ENCODE measurements at regions not wholly inside any gene's neighbourhood (a gene's known extent, or its start where the extent isn't known, plus 50 kb on each side); places are given as distances from the start of the nearest gene placed in this dataset.

GRCh38 chr21:30044447-30045064, 104.8 kb upstream of the GRIK1 start:
- Histone ChIP-seq H2BK5ac (ENCODE audit: low read depth, low read length, poor library complexity, severe bottlenecking) (no peak overlapping the region), H3K18ac (ENCODE audit: low read depth, low read length) (no peak overlapping the region), H3K23ac (ENCODE audit: low read depth, low read length) (no peak overlapping the region), H3K4me2 (ENCODE audit: low read depth, low read length) (no peak overlapping the region), H3K4ac (ENCODE audit: low read depth, low read length) (no peak overlapping the region), H2AFZ (replicated peaks; ENCODE audit: low read length, poor library complexity) (no peak overlapping the region), H2AK5ac (ENCODE audit: low read depth, low read length) (no peak overlapping the region), H3K27me3 (ENCODE audit: control insufficient read depth, insufficient read depth, low read length) (no peaks in the 10 kb centered on the region), H4K91ac (ENCODE audit: insufficient read depth, low read depth, low read length) (no peak overlapping the region), H3K36me3 (ENCODE audit: control insufficient read depth, insufficient read depth, low read length) (no peaks in the 10 kb centered on the region), H4K5ac (ENCODE audit: low read depth, low read length) (no peak overlapping the region), H4K20me1 (ENCODE audit: insufficient read depth, low read length) (no peaks in the 10 kb centered on the region), H3K14ac (replicated peaks; ENCODE audit: low read depth, low read length) (no peak overlapping the region), H3K79me1 (ENCODE audit: low read depth in 1 of 2, low read length in 2 of 2) (no peaks in the 10 kb centered on the region), H3K9me3 (ENCODE audit: control insufficient read depth, insufficient read depth, low read length) (peaks cover 2% of the 10 kb centered on the region; the same call in 1 of the 2 replicates), H3K4me3 (ENCODE audit: insufficient read depth, low read depth, low read length) (no peak overlapping the region), H4K8ac (ENCODE audit: low read depth in 2 of 2, low read length in 2 of 2) (no peak overlapping the region), H3K9me1 (ENCODE audit: insufficient read depth, low read length) (no peaks in the 10 kb centered on the region), H3K4me1 (ENCODE audit: control insufficient read depth, insufficient read depth, low read length) (no peaks in the 10 kb centered on the region), H2BK15ac (ENCODE audit: low read depth, low read length) (no peak overlapping the region), H2BK120ac (ENCODE audit: low read depth, low read length) (no peak overlapping the region), H2BK20ac (ENCODE audit: low read depth, low read length) (no peak overlapping the region), H3K56ac (ENCODE audit: extremely low read depth, insufficient read depth, low read length) (no peak overlapping the region), H2AK9ac (replicated peaks; ENCODE audit: low read depth, low read length, poor library complexity) (no peak overlapping the region), H3K9ac (ENCODE audit: low read depth, low read length) (no peak overlapping the region), H3K27ac (ENCODE audit: insufficient read depth, low read length) (no peak overlapping the region)
- ATAC-seq (ENCODE audit: low read depth) (peak; percentile 21; the same call in 1 of the 2 replicates), DNase-seq (peak; percentile 7)
- BruUV-seq (replicated peaks), result no TSS peak
- no peak for TF ChIP-seq RCOR1 (IDR thresholded peaks at IDR 0.05; ENCODE audit: insufficient replicate concordance, low read length)
- no peak for TF ChIP-seq NFE2L2 (IDR thresholded peaks at IDR 0.05; ENCODE audit: low read depth, low read length)
- TF ChIP-seq, protein P1, sequence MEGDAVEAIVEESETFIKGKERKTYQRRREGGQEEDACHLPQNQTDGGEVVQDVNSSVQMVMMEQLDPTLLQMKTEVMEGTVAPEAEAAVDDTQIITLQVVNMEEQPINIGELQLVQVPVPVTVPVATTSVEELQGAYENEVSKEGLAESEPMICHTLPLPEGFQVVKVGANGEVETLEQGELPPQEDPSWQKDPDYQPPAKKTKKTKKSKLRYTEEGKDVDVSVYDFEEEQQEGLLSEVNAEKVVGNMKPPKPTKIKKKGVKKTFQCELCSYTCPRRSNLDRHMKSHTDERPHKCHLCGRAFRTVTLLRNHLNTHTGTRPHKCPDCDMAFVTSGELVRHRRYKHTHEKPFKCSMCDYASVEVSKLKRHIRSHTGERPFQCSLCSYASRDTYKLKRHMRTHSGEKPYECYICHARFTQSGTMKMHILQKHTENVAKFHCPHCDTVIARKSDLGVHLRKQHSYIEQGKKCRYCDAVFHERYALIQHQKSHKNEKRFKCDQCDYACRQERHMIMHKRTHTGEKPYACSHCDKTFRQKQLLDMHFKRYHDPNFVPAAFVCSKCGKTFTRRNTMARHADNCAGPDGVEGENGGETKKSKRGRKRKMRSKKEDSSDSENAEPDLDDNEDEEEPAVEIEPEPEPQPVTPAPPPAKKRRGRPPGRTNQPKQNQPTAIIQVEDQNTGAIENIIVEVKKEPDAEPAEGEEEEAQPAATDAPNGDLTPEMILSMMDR (conservative IDR thresholded peaks at IDR 0.05; ENCODE audit: low read depth, low read length), result peak; percentile 74
- TF ChIP-seq SMC3 (IDR thresholded peaks at IDR 0.05; ENCODE audit: low read depth, low read length), result peak; percentile 48; the same call in 1 of the 2 replicates
- TF ChIP-seq RAD21 (IDR thresholded peaks at IDR 0.05; ENCODE audit: low read length), result peak; percentile 38; the same call in 1 of the 2 replicates
- dilution Hi-C loops (cut with HindIII; ENCODE audit: low sequenced_read_pairs, unreplicated experiment) (no loop called here), in situ Hi-C loops (cut with MboI; ENCODE audit: low sequenced_read_pairs) (no loop called here), intact Hi-C loops (cut with micrococcal nuclease) (loop anchor here (1.0 to 5.0 kb wide), 3 partner anchors 568 to 1042 kb away; no protein-coding TSS in a partner anchor)
- no CpG with 5 or more reads among the region's 3 CpGs for WGBS, 2 experiments (ENCODE audit: extremely low coverage in 2 of 2, insufficient read length in 1 of 2)
- POLR2A ChIA-PET (ENCODE audit: unreplicated experiment), result no interaction called here
- CTCF ChIA-PET, result interaction anchor here (0.6 to 1.6 kb wide), 3 partner anchors 12 to 141 kb away, joined by 3 to 8 read pairs (median 4); no protein-coding TSS in a partner anchor
